PFSK-1 (cell line): ENCODE measurements at regions not wholly inside any gene's neighbourhood (a gene's known extent, or its start where the extent isn't known, plus 50 kb on each side); places are given as distances from the start of the nearest gene placed in this dataset.
A peak's percentile ranks its signal among the peaks of the same experiment; 100 is the strongest.

ENCODE experiments used
- POLR2AphosphoS5 ChIP-seq: IDR thresholded peaks from 2 replicates; pipeline ENCODE4 v1.6.1; 2012; ENCODE audit warnings: low read depth, mild to moderate bottlenecking, control low read depth, low read length, moderate library complexity
- REST ChIP-seq, 2 experiments: IDR thresholded peaks; 2 replicates each; pipeline versions ENCODE4 v1.6.1 to v1.8.0; 2011 to 2012; ENCODE audit warnings: low read depth in 2 of 2, low read length in 2 of 2, control low read depth in 1 of 2, inconsistent platforms in 1 of 2, mild to moderate bottlenecking in 1 of 2, moderate library complexity in 1 of 2; ENCODE audit not compliant: insufficient read depth in 1 of 2
- SIN3A ChIP-seq: IDR thresholded peaks from 2 replicates; pipeline ENCODE4 v1.6.1; 2012; ENCODE audit warnings: mild to moderate bottlenecking, low read length, moderate library complexity, borderline replicate concordance; ENCODE audit not compliant: insufficient read depth
- TAF1 ChIP-seq: IDR thresholded peaks from 2 replicates; pipeline ENCODE4 v1.6.1; 2012; ENCODE audit warnings: low read length, control low read depth, borderline replicate concordance; ENCODE audit not compliant: insufficient read depth

- TF ChIP-seq REST (IDR thresholded peaks at IDR 0.05; ENCODE audit: insufficient read depth in 1 of 2, low read depth in 2 of 2, low read length in 2 of 2) = no peak
- TF ChIP-seq TAF1 = no peak
- no peak for TF ChIP-seq POLR2AphosphoS5
- TF ChIP-seq SIN3A = peak; percentile 79; the same call in 1 of the 2 replicates
Observed at GRCh38 chr1:71307451-71307850, 226.6 kb upstream of the ZRANB2 start.
